ENCODE measurements at regions not wholly inside any gene's neighbourhood (a gene's known extent, or its start where the extent isn't known, plus 50 kb on each side); places are given as distances from the start of the nearest gene placed in this dataset.

- no peaks in the 10 kb centered on the region for H3K27me3 ChIP-seq (ENCODE audit: insufficient read depth)
- no peak overlapping the region for H3K27ac ChIP-seq (ENCODE audit: low read depth in 2 of 2, low read length in 1 of 2)
- no peak overlapping the region for H2AFZ ChIP-seq (ENCODE audit: low read depth)
- ChIA-PET POLR2A (no interaction called here), CTCF (interaction anchor here (1.8 kb wide), 1 partner anchor 13 kb away, joined by 4 read pairs; no protein-coding TSS in a partner anchor)
- no peaks in the 10 kb centered on the region for H3F3A ChIP-seq (replicated peaks; ENCODE audit: insufficient read depth)
- no peak for DNase-seq
- H3K9me3 ChIP-seq = no peaks in the 10 kb centered on the region
- H3K4me3 ChIP-seq (ENCODE audit: low read depth in 2 of 2, low read length in 1 of 2) = no peak overlapping the region
- no peaks in the 10 kb centered on the region for H3K79me2 ChIP-seq (ENCODE audit: insufficient read depth)
- TF ChIP-seq SMC3 (IDR thresholded peaks at IDR 0.05; ENCODE audit: low read depth, low read length) = no peak
- TF ChIP-seq EZH2phosphoT487 (IDR thresholded peaks at IDR 0.05; ENCODE audit: borderline replicate concordance, low read depth) = no peak
- no peak for TF ChIP-seq ELF1 (IDR thresholded peaks at IDR 0.05)
- TF ChIP-seq CHD2 (IDR thresholded peaks at IDR 0.05; ENCODE audit: low read length, partially characterized antibody) = no peak
- TF ChIP-seq FOXJ3 (CRISPR knock-in tag; IDR thresholded peaks at IDR 0.05) = no peak
- no peak for TF ChIP-seq EP300 (IDR thresholded peaks at IDR 0.05; ENCODE audit: borderline replicate concordance in 1 of 2, low read depth in 1 of 2, low read length in 1 of 2)
- no peak for TF ChIP-seq MXI1 (IDR thresholded peaks at IDR 0.05; ENCODE audit: low read depth, low read length)
- TF ChIP-seq YY1 (IDR thresholded peaks at IDR 0.05; ENCODE audit: low read depth) = no peak
- no peak for TF ChIP-seq RFX5 (IDR thresholded peaks at IDR 0.05; ENCODE audit: low read length)
- no peak for TF ChIP-seq USF1 (IDR thresholded peaks at IDR 0.05; ENCODE audit: borderline replicate concordance, low read depth)
- TF ChIP-seq TEAD4 (IDR thresholded peaks at IDR 0.05; ENCODE audit: borderline replicate concordance, insufficient read depth) = no peak
- TF ChIP-seq NRF1 (IDR thresholded peaks at IDR 0.05; ENCODE audit: low read depth, low read length) = no peak
- no peak for TF ChIP-seq SIN3A (IDR thresholded peaks at IDR 0.05; ENCODE audit: borderline replicate concordance, low read depth, low read length)
- no peak for TF ChIP-seq NFIC (IDR thresholded peaks at IDR 0.05; ENCODE audit: borderline replicate concordance)
- no peak for TF ChIP-seq FOXM1 (IDR thresholded peaks at IDR 0.05; ENCODE audit: low read depth)
- TF ChIP-seq FOSL2 (IDR thresholded peaks at IDR 0.05; ENCODE audit: borderline replicate concordance, low read depth) = no peak
- TF ChIP-seq, protein P1, sequence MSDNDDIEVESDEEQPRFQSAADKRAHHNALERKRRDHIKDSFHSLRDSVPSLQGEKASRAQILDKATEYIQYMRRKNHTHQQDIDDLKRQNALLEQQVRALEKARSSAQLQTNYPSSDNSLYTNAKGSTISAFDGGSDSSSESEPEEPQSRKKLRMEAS (IDR thresholded peaks at IDR 0.05; ENCODE audit: low read depth) = no peak
- no peak for TF ChIP-seq POLR2AphosphoS5 (IDR thresholded peaks at IDR 0.05; ENCODE audit: low read depth, low read length)
- no peak for TF ChIP-seq CTCF (IDR thresholded peaks at IDR 0.05)
- H3K9ac ChIP-seq = no peak overlapping the region
- no peak overlapping the region for H3K4me2 ChIP-seq
- H4K20me1 ChIP-seq (ENCODE audit: insufficient read depth) = no peaks in the 10 kb centered on the region
- no peaks in the 10 kb centered on the region for H3K36me3 ChIP-seq (replicated peaks in 1 of 2; ENCODE audit: control insufficient read depth in 1 of 2, insufficient read depth in 2 of 2, low read length in 1 of 2)
- 58% methylated on average over 6 of the region's 6 CpGs for WGBS (ENCODE audit: low lambda C conversion rate)
- H3K4me1 ChIP-seq (ENCODE audit: control insufficient read depth in 1 of 2, insufficient read depth in 2 of 2, low read depth in 1 of 2, low read length in 1 of 2) = no peaks in the 10 kb centered on the region
- H3K9me2 ChIP-seq = no peaks in the 10 kb centered on the region
Observed at GRCh38 chr3:182450942-182451787, 342.1 kb upstream of the ATP11B start.

Measured in SK-N-SH (cell line).